SH-SY5Y (cell line): ENCODE measurements at regions not wholly inside any gene's neighbourhood (a gene's known extent, or its start where the extent isn't known, plus 50 kb on each side); places are given as distances from the start of the nearest gene placed in this dataset.

Experiments
- GATA2 ChIP-seq: IDR thresholded peaks from 2 replicates; pipeline ENCODE4 v1.6.1; 2011; ENCODE audit warnings: mild to moderate bottlenecking, low read depth, low read length
- GATA3 ChIP-seq: IDR thresholded peaks from 2 replicates; pipeline ENCODE4 v1.6.1; 2011; ENCODE audit warnings: low read depth, mild to moderate bottlenecking, low read length, moderate library complexity

DNA sequence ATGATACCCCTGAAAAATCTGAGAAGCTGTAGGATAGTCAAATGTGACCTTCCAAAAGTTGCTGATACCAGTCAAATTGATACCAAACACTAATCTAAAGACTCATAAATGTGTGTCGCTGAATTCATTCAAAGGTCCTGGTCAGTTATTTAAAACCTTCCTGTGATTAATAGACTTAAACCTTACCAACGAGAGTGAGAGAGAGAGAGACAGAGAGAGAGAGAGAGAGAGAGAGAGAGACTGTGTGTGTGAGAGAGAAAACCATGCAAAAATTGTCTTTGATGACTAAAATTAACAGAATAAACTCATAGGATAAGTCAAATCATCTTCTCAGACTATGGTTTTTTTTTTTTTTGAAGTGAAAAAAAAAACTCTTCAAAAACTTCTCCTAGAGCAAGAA is 370.9 kb upstream of the HS3ST5 start:
- TF ChIP-seq GATA3 (no peak), GATA2 (no peak)
